Choroid plexus epithelial cell (primary cell): ENCODE measurements at regions not wholly inside any gene's neighbourhood (a gene's known extent, or its start where the extent isn't known, plus 50 kb on each side); places are given as distances from the start of the nearest gene placed in this dataset.

Experiments used
- DNase-seq: peaks from one replicate; pipeline ENCODE4 v3.0.0-alpha.2; 2010; ENCODE audit warnings: low read depth
- H3K4me3 ChIP-seq: 2 replicates; pipeline ENCODE4 v1.5.1; 2011; ENCODE audit warnings: low read depth, mild to moderate bottlenecking, control low read depth, low read length, moderate library complexity
- CTCF ChIP-seq: conservative IDR thresholded peaks from 2 replicates; pipeline ENCODE4 v1.5.1; 2011; ENCODE audit warnings: low read depth, mild to moderate bottlenecking, control low read depth, inconsistent platforms, low read length, moderate library complexity

- no peak for TF ChIP-seq CTCF
- DNase-seq = no peak
Measured at GRCh38 chr16:85544668-85545067, 68.5 kb upstream of the GSE1 start.

GRCh38 chr16:85545227-85545818, 67.8 kb upstream of the GSE1 start:
- H3K4me3 ChIP-seq = no peak overlapping the region
- DNase-seq = no peak
- no peak for TF ChIP-seq CTCF

More at GRCh38 chr16:85544668-85545067, 68.5 kb upstream of the GSE1 start:
- H3K4me3 ChIP-seq = no peak overlapping the region

GRCh38 chr16:85546585-85547447, 66.3 kb upstream of the GSE1 start:
- peak; percentile 52 for TF ChIP-seq CTCF
- no peak overlapping the region for H3K4me3 ChIP-seq
- peak; percentile 35 for DNase-seq

- no peak for DNase-seq
- no peak overlapping the region for H3K4me3 ChIP-seq
- TF ChIP-seq CTCF = no peak
Measured at GRCh38 chr16:85548375-85548774, 64.7 kb upstream of the GSE1 start.

- no peak for TF ChIP-seq CTCF
- no peak for DNase-seq
- H3K4me3 ChIP-seq = no peak overlapping the region
Measured at GRCh38 chr16:85549766-85550421, 63.2 kb upstream of the GSE1 start.

GRCh38 chr16:85550422-85550864, 62.7 kb upstream of the GSE1 start:
- no peak overlapping the region for H3K4me3 ChIP-seq
- peak; percentile 23 for TF ChIP-seq CTCF
- DNase-seq = no peak
